Left lung (tissue), 4 donors: ENCODE measurements at regions not wholly inside any gene's neighbourhood (a gene's known extent, or its start where the extent isn't known, plus 50 kb on each side); places are given as distances from the start of the nearest gene placed in this dataset.

Experiments used
- ATAC-seq: fragments of 200-7000 bp; cut with Tn5 transposase; one replicate; pipeline ENCODE4 v1.9.1; 2020; ENCODE audit warnings: moderate library complexity
- DNase-seq, 4 donors: peaks; one replicate each; pipeline ENCODE4 v3.0.0-alpha.2; 2013 to 2020
- H3K27ac ChIP-seq, 2 donors: fragments of 200-600 bp; sonication (generic) in 1 of 2; one replicate each; pipeline versions ENCODE4 v1.5.0 to v1.8.0; 2020 to 2021
- H3K27me3 ChIP-seq, 2 donors: fragments of 200-600 bp; sonication (generic) in 1 of 2; one replicate each; pipeline versions ENCODE4 v1.5.0 to v1.8.0; 2020 to 2021
- H3K36me3 ChIP-seq, 2 donors: fragments of 200-600 bp; sonication (generic) in 1 of 2; one replicate each; pipeline versions ENCODE4 v1.5.0 to v1.8.0; 2020 to 2021
- H3K4me1 ChIP-seq, 2 donors: fragments of 200-600 bp; one replicate each; pipeline ENCODE4 v1.8.0; 2021
- H3K4me3 ChIP-seq, 2 donors: fragments of 200-600 bp; sonication (generic) in 1 of 2; one replicate each; pipeline versions ENCODE4 v1.5.0 to v1.8.0; 2020 to 2021; ENCODE audit warnings: mild to moderate bottlenecking in 1 of 2
- H3K9me3 ChIP-seq, 2 donors: fragments of 200-600 bp; sonication (generic) in 1 of 2; one replicate each; pipeline versions ENCODE4 v1.5.0 to v1.8.0; 2020 to 2021
- intact Hi-C, 2 donors: fragments of 100-400 bp; cut with DNase I; formaldehyde crosslinking; loops; one replicate each; pipeline versions ENCODE4 v1.11.2 to v1.14.2; 2022
- TF ChIP-seq, protein P1 (sequence below), 2 donors: fragments of 200-600 bp; sonication (generic) in 1 of 2; IDR thresholded peaks; one replicate each; pipeline versions ENCODE4 v1.5.0 to v1.8.0; 2021; ENCODE audit warnings: antibody characterized with exemption in 2 of 2
- donor health status: DM: no; HTN: yes; CAD: no.
- donor health status: DM: no; HTN: no; CAD: no.

DNA sequence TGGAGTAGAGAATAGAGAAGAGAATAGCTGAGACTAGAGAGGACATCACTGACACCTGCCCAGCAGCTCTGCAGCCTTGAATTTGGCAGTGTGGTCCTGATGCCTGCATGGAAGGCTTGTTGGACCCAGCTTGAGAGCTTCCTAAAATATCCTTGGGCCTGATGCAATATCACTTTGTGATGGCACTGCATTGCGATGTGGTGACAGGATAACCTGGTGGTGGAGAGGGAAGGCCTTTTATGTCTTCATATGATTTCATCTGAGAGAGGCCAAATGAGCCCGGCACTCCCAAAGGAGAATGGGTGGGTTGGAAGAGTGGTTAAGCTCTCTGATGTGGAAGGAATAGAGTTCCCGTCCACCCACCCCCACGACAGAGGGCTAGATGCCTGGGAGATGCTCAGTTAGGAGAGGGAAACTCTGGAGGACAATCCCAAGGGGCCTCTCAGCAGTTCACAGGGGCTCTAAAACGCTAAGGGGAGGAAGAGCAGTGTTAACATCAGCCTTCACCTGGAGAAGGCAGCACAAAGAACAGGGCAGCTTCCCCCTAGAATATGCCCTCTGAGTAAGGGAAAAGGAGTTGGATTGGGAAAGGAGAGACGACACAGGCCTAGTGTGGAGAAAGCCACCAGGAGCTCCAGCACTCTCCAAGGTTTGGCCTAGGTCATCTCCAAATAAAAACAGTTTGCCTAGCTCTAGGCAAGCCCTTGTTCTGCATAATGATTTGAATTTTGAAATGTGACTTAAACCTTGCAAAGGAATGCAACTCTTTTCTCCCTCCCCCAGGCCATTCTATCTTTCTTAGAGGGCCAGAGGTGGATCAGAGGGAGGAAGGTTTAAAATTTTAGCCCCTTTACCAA lies 99.8 kb upstream of the SSBP2 start:
- H3K4me3 ChIP-seq: peak overlapping the region in 1 of 2 donors; percentile 47
- TF ChIP-seq, protein P1, sequence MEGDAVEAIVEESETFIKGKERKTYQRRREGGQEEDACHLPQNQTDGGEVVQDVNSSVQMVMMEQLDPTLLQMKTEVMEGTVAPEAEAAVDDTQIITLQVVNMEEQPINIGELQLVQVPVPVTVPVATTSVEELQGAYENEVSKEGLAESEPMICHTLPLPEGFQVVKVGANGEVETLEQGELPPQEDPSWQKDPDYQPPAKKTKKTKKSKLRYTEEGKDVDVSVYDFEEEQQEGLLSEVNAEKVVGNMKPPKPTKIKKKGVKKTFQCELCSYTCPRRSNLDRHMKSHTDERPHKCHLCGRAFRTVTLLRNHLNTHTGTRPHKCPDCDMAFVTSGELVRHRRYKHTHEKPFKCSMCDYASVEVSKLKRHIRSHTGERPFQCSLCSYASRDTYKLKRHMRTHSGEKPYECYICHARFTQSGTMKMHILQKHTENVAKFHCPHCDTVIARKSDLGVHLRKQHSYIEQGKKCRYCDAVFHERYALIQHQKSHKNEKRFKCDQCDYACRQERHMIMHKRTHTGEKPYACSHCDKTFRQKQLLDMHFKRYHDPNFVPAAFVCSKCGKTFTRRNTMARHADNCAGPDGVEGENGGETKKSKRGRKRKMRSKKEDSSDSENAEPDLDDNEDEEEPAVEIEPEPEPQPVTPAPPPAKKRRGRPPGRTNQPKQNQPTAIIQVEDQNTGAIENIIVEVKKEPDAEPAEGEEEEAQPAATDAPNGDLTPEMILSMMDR (IDR thresholded peaks at IDR 0.05): no peak
- H3K4me1 ChIP-seq: peaks cover 11 to 25% of the 10 kb centered on the region in 2 donors
- ATAC-seq: peak; percentile 1
- no peaks in the 10 kb centered on the region for H3K9me3 ChIP-seq
- H3K36me3 ChIP-seq: no peaks in the 10 kb centered on the region
- DNase-seq: no peak
- intact Hi-C loops: loop anchor here (5.0 kb wide), 1 partner anchor 98 kb away; the partner anchor contains the start of gene SSBP2 (in 2 of the 2)
- no peaks in the 10 kb centered on the region for H3K27me3 ChIP-seq
- H3K27ac ChIP-seq: peak overlapping the region; percentile 93 to 95

DNA sequence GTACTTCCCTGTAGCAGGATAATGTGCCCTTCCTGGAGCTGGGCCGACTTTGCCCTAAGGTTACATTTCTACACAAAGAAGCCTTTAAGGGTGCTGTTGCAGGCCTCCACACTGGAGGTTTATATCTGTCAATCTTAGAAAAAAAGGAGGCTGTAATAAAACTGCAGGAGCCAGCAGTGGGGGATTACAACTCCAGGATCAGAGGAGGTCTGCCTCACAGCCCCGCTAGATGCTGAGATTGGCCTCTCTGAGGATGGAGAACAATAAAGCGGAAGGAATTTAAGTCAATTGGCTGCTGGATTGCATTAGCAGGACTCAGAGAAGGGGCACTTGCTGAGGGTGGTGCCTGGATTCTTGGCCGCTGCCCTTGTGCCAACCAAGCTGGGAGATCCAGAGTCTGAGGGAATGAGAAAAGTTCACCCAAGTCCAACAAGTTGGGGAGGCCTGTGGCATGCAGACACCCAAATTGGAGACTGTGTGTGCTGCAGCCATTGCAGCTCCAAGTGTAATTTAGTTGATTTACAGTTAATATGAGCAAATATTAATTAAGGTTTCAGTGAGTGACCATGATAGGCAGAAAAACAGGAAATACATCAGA lies 99.0 kb upstream of the SSBP2 start:
- TF ChIP-seq, protein P1 (IDR thresholded peaks at IDR 0.05): no peak
- no peaks in the 10 kb centered on the region for H3K27me3 ChIP-seq
- peak overlapping the region in 1 of 2 donors; percentile 13 for H3K27ac ChIP-seq
- H3K4me3 ChIP-seq: no peak overlapping the region
- ATAC-seq (no peak), DNase-seq (no peak)
- H3K36me3 ChIP-seq: no peaks in the 10 kb centered on the region
- intact Hi-C loops: loop anchor here (5.0 to 10.0 kb wide), 2 partner anchors 55 to 98 kb away; partner anchors contain the start of gene SSBP2 (in 2 of the 2)
- H3K4me1 ChIP-seq: peaks cover 11 to 25% of the 10 kb centered on the region in 2 donors
- H3K9me3 ChIP-seq: no peaks in the 10 kb centered on the region

DNA sequence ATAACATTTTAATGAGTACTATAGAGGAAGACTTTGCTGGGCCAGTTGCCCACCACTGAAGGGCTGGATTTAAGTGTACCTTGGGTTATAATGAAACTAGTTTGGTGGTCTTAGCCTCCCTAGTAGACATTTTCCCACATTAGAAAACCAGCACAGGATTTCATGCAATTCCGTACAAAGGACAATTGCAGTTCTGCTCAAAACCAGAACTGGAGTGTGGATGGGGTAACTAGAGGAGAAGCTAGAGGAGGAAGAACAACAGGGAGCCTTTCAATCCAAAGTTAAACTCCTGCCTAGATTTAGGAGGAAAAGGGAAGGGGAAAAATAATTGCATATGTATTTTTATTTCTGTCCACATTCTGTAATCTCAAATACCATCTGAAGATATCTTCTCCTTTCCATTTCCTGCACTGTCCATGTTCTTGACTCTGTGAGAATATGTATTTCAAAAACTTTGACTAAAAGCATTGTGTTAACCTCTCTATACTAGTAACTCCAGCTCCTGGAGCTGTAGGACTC lies 97.5 kb upstream of the SSBP2 start:
- ATAC-seq (no peak), DNase-seq (no peak)
- TF ChIP-seq, protein P1 (IDR thresholded peaks at IDR 0.05): no peak
- no peaks in the 10 kb centered on the region for H3K27me3 ChIP-seq
- H3K9me3 ChIP-seq: no peaks in the 10 kb centered on the region
- H3K4me3 ChIP-seq: no peak overlapping the region
- no peak overlapping the region for H3K27ac ChIP-seq
- intact Hi-C loops: loop anchor here in 1 of 2 donors (10.0 kb wide), 1 partner anchor 54 kb away; no protein-coding TSS in a partner anchor
- H3K4me1 ChIP-seq: peaks cover 11 to 25% of the 10 kb centered on the region in 2 donors
- H3K36me3 ChIP-seq: no peaks in the 10 kb centered on the region

DNA sequence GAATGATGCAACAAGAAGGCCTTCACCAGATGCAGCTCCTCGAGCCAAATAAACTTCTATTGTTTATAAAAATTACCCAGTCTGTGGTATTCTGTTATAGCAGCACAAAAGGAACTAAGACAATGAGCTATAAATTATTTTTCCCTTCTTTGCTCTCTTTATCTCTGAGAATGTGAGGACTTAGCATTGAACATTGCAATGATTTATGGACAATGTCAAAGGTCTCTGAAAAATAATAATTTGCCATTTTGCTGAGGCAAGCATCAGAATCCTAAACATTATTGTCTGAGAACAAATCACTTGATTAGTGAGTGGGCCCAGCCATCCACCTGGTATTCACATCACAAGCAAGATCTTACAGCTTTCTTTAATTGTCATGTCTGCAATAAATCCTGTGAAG lies 95.4 kb upstream of the SSBP2 start:
- intact Hi-C loops: loop anchor here in 1 of 2 donors (10.0 kb wide), 1 partner anchor 52 kb away; no protein-coding TSS in a partner anchor
- Histone ChIP-seq H3K27me3 (no peaks in the 10 kb centered on the region), H3K36me3 (no peaks in the 10 kb centered on the region), H3K4me1 (peaks cover 10 to 17% of the 10 kb centered on the region in 2 donors), H3K4me3 (no peak overlapping the region), H3K27ac (no peak overlapping the region), H3K9me3 (no peaks in the 10 kb centered on the region)
- no peak for DNase-seq
- ATAC-seq: no peak
- TF ChIP-seq, protein P1 (IDR thresholded peaks at IDR 0.05): no peak

DNA sequence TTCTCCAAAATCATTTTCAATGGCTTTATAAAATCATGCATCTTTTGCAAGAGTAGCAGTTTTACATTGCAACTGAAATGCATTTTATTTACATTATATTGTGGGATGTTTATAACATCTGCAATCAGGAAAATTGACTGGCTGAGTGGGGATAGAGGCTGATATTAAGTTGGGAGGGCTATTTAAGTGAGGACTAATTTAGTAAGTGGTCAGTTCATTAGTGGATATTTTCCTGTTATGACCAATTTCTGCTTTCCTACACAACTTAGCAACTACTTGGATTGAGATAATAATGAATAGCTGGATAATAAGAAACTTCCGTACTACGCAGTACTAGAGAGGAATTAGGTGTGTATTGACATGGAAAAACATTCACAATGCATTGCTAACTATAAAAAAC lies 92.9 kb upstream of the SSBP2 start:
- no peak overlapping the region for H3K4me3 ChIP-seq
- no peak for DNase-seq
- H3K4me1 ChIP-seq: no peaks in the 10 kb centered on the region
- no peak overlapping the region for H3K27ac ChIP-seq
- intact Hi-C loops: loop anchor here in 1 of 2 donors (10.0 kb wide), 1 partner anchor 49 kb away; no protein-coding TSS in a partner anchor
- H3K9me3 ChIP-seq: no peaks in the 10 kb centered on the region
- TF ChIP-seq, protein P1 (IDR thresholded peaks at IDR 0.05): no peak
- no peaks in the 10 kb centered on the region for H3K36me3 ChIP-seq
- ATAC-seq: no peak
- H3K27me3 ChIP-seq: no peaks in the 10 kb centered on the region
